IPS-NIHi7 (cell line): ENCODE measurements at regions not wholly inside any gene's neighbourhood (a gene's known extent, or its start where the extent isn't known, plus 50 kb on each side); places are given as distances from the start of the nearest gene placed in this dataset.
A peak's percentile ranks its signal among the peaks of the same experiment; 100 is the strongest.
"Not testable (repeated sequence)": the region's sequence is repeated elsewhere in the genome, so short reads cannot be mapped to it uniquely, and the experiment has no call there.

ENCODE experiments used
- DNase-seq: peaks from one replicate; pipeline ENCODE4 v3.0.0; 2012; ENCODE audit warnings: mixed read lengths; ENCODE audit errors: extremely low spot score

DNA sequence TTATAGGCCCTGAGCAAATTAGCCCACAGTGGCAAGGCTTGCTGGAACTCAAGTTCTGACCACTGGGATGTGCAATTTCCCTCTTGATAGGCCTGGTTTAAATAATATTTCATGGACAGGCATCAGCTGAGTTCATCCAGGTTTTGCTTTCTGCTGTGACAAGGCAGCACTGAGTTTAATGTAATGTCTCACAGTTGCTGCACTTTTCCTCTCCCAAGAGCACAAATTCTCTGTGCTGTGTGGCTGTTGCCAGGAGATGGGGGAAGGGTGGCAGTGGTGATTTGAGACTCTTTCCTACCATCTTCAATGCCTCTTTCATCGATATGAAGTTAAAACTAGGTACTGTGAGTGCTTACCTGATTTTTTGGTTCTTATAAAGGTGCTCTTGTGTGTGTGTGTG, 272.8 kb upstream of the STXBP6 start:
- no peak for DNase-seq

DNA sequence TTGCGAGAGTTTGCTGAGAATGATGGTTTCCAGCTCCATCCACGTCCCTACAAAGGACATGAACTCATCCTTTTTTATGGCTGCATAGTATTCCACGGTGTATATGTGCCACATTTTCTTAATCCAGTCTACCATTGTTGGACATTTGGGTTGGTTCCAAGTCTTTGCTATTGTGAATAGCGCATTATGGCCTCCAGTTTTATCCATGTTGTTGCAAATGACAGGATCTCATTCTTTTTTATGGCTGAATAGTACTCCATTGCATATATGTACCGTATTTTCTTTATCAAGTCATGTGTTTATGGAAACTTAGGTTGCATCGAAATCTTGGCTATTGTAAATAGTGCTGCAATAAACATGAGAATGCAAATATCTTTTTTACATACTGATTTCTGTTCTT, 266.1 kb upstream of the STXBP6 start:
- DNase-seq, result not testable (repeated sequence)

DNA sequence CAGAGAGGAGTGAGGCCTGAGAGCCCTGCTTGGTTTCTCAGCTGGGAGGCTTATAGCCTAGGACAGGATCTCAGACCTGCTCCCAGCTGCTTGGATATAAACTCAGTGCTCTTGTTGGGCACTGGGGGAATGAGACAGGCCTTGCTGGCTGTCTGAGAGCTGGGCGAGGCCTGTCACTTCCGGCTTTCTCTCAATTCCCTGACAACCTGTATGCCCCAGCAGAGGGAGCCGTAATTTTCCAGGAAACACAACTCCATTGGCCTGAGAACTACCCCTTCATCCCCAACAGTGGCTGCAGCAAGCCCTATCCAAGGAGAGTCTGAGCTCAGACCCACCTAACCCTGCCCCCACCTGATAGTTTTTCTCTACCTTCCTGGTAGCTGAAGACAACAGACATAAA, 258.3 kb upstream of the STXBP6 start:
- DNase-seq, result no peak

DNA sequence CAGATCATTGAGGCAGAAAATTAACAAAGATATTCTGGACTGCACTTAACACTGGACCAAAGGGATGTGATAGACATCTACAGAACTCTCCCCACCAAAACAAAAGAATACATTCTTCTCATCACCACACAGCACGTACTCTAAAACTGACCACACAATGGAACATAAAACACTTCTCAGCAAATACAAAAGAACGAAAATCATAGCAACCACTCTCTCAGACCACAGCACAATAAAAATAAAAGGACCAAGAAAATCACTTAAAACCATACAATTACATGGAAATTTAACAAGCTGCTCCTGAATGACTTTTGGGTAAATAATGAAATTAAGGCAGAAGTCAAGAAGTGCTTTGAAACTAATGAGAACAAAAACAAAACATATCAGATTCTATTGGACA, 254.0 kb upstream of the STXBP6 start:
- no peak for DNase-seq

DNA sequence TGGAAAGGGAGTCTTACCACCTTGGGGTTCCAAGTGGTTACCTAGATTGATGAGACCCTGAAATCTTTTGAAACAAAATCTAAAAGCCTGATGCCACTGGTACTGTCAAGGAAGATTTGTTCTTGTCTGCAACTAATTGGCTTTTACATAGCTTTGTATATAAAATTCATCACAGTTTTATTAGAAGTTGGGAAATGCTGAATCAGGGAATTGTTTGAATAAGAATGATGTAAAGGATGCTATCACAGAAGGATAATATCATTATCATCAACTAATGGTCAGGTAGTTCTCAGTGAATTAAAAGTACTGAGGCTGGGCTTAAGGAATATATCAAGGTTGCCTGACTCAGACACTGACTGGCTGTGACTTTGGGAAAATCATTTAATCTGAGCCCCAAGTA, 248.3 kb upstream of the STXBP6 start:
- no peak for DNase-seq

DNA sequence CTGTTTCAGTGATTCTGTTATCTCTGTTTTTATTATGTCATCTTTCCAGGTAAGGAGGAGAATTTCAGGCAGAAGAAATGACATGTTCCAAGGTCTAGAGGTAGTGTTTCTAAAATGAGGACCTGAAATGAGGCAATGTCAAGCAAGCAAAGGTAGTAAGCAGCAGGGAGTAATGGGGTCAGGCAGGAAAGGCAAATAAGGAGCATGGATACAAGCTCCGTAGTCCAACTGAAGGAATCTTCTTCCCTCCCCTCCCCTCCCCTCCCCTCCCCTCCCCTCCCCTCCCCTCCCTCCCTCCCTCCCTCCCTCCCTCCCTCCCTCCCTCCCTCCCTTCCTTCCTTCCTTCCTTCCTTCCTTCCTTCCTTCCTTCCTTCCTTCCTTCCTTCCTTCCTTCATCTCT, 240.2 kb upstream of the STXBP6 start:
- not testable (repeated sequence) for DNase-seq

DNA sequence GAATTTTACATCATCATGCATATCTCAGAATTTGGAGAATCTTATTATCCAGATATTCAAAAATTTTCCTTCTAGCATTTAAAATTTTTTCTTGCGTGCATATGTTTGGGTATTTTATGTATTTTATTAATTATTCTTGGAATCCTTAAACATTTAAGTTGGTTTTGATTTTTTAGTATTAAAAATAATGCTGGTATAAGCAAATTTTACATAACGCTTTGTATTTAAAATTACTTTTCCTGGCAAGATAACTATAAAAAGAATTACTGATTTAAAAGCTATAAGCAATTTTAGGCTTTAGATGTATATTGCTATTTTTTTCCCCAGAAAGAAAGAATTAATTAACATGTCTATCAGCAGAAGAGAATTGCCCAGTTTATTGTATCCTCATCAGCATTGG, 224.6 kb upstream of the STXBP6 start:
- DNase-seq, result no peak

DNA sequence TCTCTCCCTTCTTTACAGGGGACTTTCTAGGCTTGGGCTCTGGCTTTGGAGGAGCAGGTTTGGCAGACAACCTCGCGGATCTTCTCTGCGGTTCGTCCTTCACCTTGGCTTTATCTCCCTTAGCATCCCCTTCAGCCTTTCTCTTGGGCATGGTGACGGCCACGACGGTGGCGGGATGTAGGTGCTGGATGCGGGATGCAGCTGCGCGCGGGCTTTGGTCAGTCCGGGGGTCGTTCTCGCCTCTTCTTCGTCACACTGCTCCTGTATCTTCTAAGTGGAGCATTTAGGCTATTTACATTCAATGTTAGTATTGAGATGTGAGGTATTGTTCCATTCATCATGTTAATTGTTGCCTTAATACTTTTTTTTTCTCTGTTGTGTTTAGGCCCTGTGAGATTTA, 217.2 kb upstream of the STXBP6 start:
- no peak for DNase-seq

DNA sequence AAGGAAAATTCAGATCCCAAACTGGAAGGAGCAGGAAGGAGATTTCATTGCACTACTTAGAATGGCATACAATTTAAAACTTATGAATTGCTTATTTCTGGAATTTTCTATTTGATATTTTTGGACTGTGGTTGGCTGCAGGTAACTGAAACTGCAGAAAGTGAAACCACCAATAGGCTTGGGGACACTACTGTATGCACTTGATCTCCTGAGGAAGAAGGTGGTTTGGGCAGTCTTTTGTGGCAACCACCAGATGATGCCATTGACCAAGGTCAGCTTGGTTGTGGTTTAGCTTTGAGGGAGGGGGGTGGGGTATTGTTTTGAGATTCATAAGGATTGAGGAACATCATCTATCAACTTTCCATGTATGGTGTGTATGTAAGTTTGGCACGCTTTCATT, 209.5 kb upstream of the STXBP6 start:
- no peak for DNase-seq

DNA sequence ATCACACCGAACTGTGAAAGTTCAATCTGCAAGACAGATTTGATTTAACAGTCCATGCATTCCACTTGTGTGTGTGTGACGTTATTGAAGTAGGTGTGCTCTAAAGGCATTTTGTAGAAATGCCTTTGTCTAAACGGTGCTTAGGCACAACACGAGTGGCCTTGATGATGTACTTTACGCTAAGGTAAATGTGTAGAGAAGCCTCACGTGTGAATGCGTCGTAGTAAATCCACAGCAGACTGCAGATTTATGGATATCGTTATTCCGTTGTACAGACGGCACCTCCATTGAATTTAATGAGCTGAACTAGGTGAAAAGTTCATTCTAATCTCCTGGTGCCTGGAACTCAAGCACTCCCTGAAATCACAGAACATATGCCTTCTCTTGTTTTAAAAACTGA, 202.8 kb upstream of the STXBP6 start:
- DNase-seq, result no peak

DNA sequence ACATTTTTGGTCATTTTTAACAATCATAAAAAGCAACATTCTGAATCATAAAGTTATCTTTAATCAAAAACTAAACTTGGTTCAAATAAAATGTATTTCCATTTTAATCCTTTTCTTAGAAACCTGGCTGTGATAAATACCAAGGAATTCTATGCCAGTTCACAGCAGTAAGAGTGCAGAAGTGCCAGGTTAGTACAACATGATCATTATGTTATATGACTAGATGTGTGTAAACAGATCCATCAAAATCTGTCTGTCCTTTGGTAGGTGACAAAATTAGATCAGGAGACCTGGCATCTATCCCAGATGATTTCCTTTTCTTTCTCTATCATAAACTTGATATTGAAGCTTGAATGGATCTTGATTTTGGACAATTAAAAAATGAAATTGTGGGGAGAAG, 200.6 kb upstream of the STXBP6 start:
- DNase-seq, result no peak

DNA sequence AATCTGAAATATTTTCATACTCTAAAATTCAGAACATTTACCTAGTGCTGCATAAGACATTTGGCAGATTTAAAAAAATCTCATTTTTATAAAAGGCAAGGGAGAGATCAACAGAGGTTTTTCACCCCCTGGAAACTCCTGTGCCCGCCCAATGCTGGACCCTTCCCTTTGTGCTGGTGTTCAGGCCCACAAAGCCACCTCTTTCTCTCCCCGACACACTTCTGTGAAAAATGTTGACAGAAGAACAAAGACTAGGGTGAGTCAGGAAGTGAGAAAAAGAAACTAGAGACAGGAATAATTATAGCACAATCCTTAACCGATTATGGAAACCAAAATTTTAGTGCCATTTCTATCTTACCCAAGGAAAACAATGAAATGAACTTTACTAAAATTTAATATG, 197.7 kb upstream of the STXBP6 start:
- DNase-seq, result no peak

DNA sequence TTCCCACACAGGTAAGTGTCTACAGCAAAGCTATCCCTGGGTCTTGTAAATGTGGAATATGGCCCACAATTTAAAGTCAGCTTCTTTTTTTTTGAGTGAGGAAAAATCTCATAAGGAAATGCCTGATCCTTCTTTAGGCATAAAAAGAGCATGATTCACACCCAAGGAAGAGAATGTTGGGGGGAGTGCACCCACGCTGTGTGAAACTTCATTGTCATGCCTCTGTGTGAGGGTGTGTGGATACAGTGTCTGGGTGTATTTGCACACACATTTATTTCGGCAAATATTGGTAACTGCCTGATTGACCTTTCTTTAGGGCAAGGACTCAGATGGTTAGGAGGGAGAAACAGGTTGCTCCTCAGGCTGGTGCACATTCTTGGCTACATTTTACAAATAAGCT, 196.8 kb upstream of the STXBP6 start:
- no peak for DNase-seq

DNA sequence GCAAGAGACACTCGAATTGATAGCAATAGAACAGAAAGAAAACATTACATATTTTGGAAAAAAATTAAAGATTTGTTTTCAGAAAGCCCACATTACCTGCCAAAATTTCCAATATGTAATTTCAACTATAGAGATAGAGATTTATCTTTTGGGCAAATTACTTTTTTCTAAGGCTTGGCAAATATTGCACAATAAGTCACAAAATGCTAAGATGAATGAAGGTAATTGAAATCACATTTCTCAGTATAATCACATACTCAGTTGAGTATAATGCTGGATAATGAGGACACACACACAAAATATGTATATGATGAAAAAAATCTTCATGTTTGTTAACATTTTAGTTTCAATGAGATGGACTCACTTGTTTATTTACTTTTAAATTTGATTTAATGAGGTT, 189.2 kb upstream of the STXBP6 start:
- no peak for DNase-seq

DNA sequence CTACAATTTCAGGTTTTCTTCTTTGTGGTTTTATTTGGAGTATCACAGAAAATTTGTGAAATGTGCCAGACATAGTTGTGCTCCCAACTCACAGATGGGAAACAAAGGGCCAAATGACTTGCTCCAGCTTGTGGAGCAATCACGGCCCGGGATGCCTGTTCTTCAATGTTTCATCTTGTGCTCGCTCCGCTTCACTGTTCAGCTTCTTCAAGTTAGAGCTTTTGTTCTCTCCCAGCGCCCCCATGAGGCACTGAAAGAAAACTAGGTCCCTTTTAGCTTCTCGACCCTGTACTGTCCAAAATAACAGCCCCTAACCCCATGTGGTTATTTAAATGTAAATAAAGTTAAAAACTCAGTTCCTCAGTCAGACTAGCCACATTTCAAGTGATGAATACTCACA, 187.9 kb upstream of the STXBP6 start:
- DNase-seq, result peak; percentile 41

DNA sequence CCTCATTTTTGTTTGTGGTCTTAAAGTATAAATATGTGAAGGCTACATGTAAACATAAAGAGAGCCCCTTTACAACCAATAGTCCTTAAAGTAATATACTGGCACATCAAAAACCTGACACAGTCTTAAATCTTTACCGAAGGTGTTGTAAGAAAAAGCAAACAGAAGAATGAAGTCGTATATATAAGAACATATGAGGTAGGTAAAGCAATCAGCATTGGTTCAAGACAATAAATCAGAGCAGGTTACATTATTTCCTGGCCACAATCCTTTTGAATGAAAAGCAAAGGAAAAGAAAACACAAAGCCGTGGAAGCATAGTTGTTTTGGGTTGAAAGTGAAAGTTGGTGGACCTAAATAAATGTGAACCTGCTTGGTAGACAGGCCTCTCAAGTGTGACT, 183.7 kb upstream of the STXBP6 start:
- no peak for DNase-seq

DNA sequence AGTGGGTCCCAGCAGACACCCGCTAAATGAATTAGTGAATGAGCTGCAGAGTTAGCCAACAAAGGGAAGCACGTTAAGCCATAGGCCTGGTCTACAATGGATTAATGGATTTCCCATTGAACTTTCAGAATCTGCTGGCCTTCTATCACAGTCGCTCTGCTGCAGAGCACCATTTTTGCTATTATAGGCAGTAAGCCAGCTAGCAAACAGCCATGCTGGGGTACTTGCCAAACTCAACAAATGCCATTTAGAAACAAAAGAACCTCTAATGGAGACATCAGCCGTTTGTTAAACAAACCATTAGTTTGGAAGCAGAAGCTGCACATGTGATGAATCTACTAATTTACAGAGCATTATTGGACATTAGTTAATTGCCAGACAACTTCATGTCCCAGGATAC, 181.1 kb upstream of the STXBP6 start:
- no peak for DNase-seq

DNA sequence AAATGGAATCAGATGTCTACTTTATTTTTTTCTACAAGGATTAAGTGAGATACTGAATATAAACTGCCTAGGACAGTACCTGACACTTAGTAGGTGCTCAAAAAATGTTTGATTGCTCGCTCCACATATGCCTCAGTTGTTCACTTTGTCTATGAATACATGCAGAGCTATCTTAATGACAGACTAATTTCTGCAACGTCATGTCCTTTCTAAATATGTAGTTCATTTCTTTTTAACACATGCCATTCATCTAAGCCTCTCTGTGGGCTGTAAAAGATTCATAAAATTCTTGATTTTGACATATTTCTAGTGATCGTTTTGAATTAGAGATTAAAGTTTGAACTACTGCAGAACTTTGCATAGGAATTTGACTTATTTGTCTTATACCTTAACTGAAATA, 176.3 kb upstream of the STXBP6 start:
- no peak for DNase-seq

DNA sequence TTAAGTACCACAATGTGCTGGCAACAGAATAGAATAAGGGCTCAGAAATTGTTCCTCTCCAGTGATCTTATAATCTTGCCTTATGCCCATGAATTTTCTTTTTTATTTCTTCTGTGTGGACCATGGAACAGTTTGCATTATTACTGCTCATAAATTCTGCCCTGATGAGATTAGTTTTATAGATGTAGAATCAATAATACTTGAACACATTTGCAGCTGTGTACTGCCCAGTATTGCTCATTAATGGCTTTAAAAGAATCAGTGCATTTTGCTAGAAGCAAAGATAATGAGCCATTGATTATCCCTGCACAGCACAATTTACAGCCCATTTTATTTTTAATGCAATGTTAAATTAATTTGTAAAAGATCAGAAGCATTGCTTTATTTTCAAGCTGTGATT, 172.3 kb upstream of the STXBP6 start:
- DNase-seq, result no peak

DNA sequence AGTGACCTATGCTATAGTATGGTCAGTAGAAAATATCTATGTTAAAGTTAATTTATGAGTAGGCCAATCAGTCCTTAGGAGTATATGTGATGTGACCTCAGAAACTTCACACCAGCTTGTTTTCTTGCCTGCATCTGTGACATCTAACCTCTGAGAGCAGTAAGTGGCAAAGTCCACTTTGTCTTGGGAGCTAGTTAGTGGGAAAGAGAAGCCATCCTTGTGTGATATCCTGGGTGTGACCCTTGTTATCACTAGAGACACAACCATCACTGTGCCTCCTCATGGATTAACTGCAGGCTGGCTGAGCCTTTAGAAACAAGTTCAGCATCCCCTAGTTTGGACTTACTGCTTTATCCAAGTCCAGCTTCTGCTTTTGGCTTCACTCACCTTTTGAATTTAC, 170.6 kb upstream of the STXBP6 start:
- DNase-seq, result no peak

DNA sequence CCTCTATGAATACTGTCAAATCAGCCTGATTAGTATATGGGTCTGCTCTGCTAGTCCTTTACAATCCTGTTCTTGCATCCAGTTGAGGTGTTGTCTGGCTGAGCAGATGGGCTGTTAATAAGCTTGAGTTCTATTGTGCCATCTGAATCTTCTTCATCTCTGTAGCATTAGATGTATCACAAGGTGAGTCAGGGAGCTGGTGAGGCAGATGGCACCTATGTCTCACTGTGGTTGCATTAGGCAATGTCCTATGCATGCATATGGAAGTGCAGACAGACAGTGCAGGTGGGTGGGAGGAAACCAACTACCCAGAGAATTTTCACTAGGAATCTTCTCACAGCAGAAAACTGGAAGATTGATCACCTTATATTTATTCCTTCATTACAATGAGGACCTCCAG, 165.7 kb upstream of the STXBP6 start:
- no peak for DNase-seq

DNA sequence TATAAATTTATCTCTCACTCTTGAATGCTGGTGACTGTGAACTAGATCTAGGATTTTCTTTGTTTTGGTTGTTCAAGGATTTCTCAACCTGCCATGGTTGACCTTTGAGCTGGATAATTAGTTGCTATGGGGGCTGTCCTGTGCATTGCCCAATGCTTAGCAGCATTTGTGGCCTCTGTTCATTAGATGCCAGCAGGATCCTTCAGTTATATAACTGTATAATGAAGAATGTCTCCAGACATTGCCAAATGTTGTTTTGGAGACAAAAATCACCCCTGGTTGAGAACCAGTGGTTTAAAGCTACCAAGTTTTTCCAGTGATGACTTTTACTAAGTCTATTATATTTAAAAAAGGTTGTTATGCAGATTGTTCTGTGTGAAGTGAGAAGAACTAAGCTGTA, 147.9 kb upstream of the STXBP6 start:
- DNase-seq, result no peak

DNA sequence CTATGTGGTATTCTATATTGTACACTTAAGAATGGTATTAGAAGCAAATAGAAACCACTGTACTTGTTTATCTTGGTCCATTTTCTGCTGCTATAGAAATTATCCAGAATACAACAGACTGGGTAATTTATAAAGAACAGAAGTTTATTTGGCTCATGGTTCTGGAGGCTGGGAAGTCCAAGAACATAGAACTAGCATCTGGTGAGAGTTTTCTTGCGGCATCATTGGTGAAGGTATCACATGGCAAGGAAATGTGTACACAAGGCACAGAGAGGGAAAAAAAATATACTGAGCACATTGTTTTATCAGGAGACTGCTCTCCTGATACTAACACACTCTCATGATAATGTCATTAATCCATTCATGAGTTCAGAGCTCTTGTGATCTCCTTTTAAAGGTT, 130.3 kb upstream of the STXBP6 start:
- no peak for DNase-seq

DNA sequence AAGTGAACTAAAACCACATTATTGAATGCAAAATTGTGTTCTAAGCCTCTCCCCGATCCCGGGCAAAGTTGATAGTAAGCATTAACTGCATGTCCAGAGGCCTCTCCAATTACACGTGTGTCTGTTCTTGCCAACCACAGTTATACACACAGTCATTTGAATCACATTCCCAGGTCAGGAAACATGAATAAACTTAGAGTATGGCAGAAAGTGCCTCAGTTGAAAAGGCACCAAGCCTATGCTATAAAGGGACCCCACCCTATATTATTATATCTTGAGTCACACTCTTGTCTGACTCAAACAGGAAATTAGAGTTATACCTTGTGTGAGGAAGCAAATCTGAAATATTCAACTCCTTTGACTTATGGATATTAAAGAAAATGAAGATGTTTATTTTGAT, 128.3 kb upstream of the STXBP6 start:
- DNase-seq, result no peak
